ENCODE measurements at regions not wholly inside any gene's neighbourhood (a gene's known extent, or its start where the extent isn't known, plus 50 kb on each side); places are given as distances from the start of the nearest gene placed in this dataset.

GRCh38 chr4:85419103-85419502 lies 55.8 kb upstream of the ARHGAP24 start:
- WGBS, 2 donors (ENCODE audit: extremely low coverage in 2 of 2, insufficient read length in 2 of 2, insufficient replicate concordance in 1 of 2): 100% methylated on average over 1 of the region's 2 CpGs
- Histone ChIP-seq H3K4me2 (ENCODE audit: insufficient read depth, low read length, poor library complexity, severe bottlenecking) (no peak overlapping the region), H3K4me3 (ENCODE audit: low read length in 2 of 2) (no peak overlapping the region), H3K14ac (ENCODE audit: low read length) (no peak overlapping the region), H3K36me3 (replicated peaks in 1 of 2; ENCODE audit: control insufficient read depth in 2 of 2, insufficient read depth in 2 of 2, low read length in 2 of 2) (no peaks in the 10 kb centered on the region), H3K27me3 (ENCODE audit: control insufficient read depth in 3 of 3, insufficient read depth in 3 of 3, low read depth in 1 of 3, low read length in 3 of 3) (no peaks in the 10 kb centered on the region), H3K9ac (ENCODE audit: low read depth, low read length, poor library complexity) (no peak overlapping the region), H3K4ac (ENCODE audit: low read length) (no peak overlapping the region), H3K9me3 (replicated peaks in 1 of 2; ENCODE audit: control insufficient read depth in 2 of 2, insufficient read depth in 1 of 2, low read depth in 1 of 2, low read length in 2 of 2) (no peaks in the 10 kb centered on the region), H2AFZ (ENCODE audit: low read length) (no peak overlapping the region), H2AK5ac (ENCODE audit: low read depth, low read length) (no peak overlapping the region), H3K79me1 (ENCODE audit: low read depth, low read length) (no peaks in the 10 kb centered on the region), H2BK5ac (ENCODE audit: low read length) (no peak overlapping the region), H3K27ac (replicated peaks; ENCODE audit: low read length) (no peak overlapping the region), H2BK15ac (ENCODE audit: low read length) (no peak overlapping the region), H3K23ac (ENCODE audit: low read depth, low read length, poor library complexity) (no peak overlapping the region), H3K18ac (ENCODE audit: low read length) (no peak overlapping the region), H2BK12ac (ENCODE audit: low read length) (no peak overlapping the region), H4K91ac (ENCODE audit: low read depth, low read length, poor library complexity) (no peak overlapping the region), H2BK120ac (ENCODE audit: low read depth, low read length) (no peak overlapping the region), H3K4me1 (ENCODE audit: control insufficient read depth in 2 of 2, insufficient read depth in 1 of 2, low read depth in 1 of 2, low read length in 2 of 2) (no peaks in the 10 kb centered on the region), H4K8ac (ENCODE audit: low read depth, low read length) (no peak overlapping the region)
- DNase-seq (ENCODE audit: low spot score): no peak

GRCh38 chr4:85420831-85421230 lies 54.1 kb upstream of the ARHGAP24 start:
- H3K23ac ChIP-seq (ENCODE audit: low read depth, low read length, poor library complexity): no peak overlapping the region
- H3K4me1 ChIP-seq (ENCODE audit: control insufficient read depth in 2 of 2, insufficient read depth in 1 of 2, low read depth in 1 of 2, low read length in 2 of 2): no peaks in the 10 kb centered on the region
- no peak overlapping the region for H3K9ac ChIP-seq (ENCODE audit: low read depth, low read length, poor library complexity)
- H4K91ac ChIP-seq (ENCODE audit: low read depth, low read length, poor library complexity): no peak overlapping the region
- H3K4ac ChIP-seq (ENCODE audit: low read length): no peak overlapping the region
- no peak overlapping the region for H3K27ac ChIP-seq (replicated peaks; ENCODE audit: low read length)
- H2BK15ac ChIP-seq (ENCODE audit: low read length): no peak overlapping the region
- no peaks in the 10 kb centered on the region for H3K36me3 ChIP-seq (replicated peaks in 1 of 2; ENCODE audit: control insufficient read depth in 2 of 2, insufficient read depth in 2 of 2, low read length in 2 of 2)
- WGBS, 2 donors (ENCODE audit: extremely low coverage in 2 of 2, insufficient read length in 2 of 2, insufficient replicate concordance in 1 of 2): no CpG with 5 or more reads among the region's 6 CpGs
- no peak overlapping the region for H2AK5ac ChIP-seq (ENCODE audit: low read depth, low read length)
- no peak overlapping the region for H3K14ac ChIP-seq (ENCODE audit: low read length)
- no peak overlapping the region for H3K18ac ChIP-seq (ENCODE audit: low read length)
- no peak for DNase-seq (ENCODE audit: low spot score)
- no peak overlapping the region for H2BK5ac ChIP-seq (ENCODE audit: low read length)
- no peaks in the 10 kb centered on the region for H3K9me3 ChIP-seq (replicated peaks in 1 of 2; ENCODE audit: control insufficient read depth in 2 of 2, insufficient read depth in 1 of 2, low read depth in 1 of 2, low read length in 2 of 2)
- H4K8ac ChIP-seq (ENCODE audit: low read depth, low read length): no peak overlapping the region
- no peak overlapping the region for H2BK120ac ChIP-seq (ENCODE audit: low read depth, low read length)
- H2BK12ac ChIP-seq (ENCODE audit: low read length): no peak overlapping the region
- no peak overlapping the region for H3K4me3 ChIP-seq (ENCODE audit: low read length in 2 of 2)
- H3K4me2 ChIP-seq (ENCODE audit: insufficient read depth, low read length, poor library complexity, severe bottlenecking): no peak overlapping the region
- H3K79me1 ChIP-seq (ENCODE audit: low read depth, low read length): no peaks in the 10 kb centered on the region
- no peaks in the 10 kb centered on the region for H3K27me3 ChIP-seq (ENCODE audit: control insufficient read depth in 3 of 3, insufficient read depth in 3 of 3, low read depth in 1 of 3, low read length in 3 of 3)
- H2AFZ ChIP-seq (ENCODE audit: low read length): no peak overlapping the region

DNA sequence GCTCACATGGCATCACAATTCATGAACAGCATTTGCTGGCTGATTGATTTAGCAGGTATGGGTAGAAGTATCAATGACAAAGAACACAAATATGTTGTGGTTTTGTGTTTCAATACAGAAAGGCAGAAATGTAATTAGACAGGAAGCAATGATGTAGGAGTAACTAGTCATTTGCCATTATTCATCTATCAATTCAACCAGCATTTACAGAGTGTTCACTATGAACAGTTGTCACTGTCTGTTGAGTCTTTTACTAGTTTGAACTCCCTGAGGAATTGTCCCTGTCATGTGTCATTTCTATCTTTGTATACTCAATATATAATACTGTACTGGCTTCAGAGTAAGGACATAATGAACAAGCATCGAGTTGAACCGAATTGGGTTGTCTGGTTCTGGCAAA lies 51.5 kb upstream of the ARHGAP24 start:
- Histone ChIP-seq H3K4me3 (ENCODE audit: low read length in 2 of 2) (no peak overlapping the region), H2BK120ac (ENCODE audit: low read depth, low read length) (no peak overlapping the region), H2BK12ac (ENCODE audit: low read length) (no peak overlapping the region), H3K36me3 (replicated peaks in 1 of 2; ENCODE audit: control insufficient read depth in 2 of 2, insufficient read depth in 2 of 2, low read length in 2 of 2) (no peaks in the 10 kb centered on the region), H3K9me3 (replicated peaks in 1 of 2; ENCODE audit: control insufficient read depth in 2 of 2, insufficient read depth in 1 of 2, low read depth in 1 of 2, low read length in 2 of 2) (no peaks in the 10 kb centered on the region), H4K8ac (ENCODE audit: low read depth, low read length) (no peak overlapping the region), H3K4me1 (ENCODE audit: control insufficient read depth in 2 of 2, insufficient read depth in 1 of 2, low read depth in 1 of 2, low read length in 2 of 2) (peaks cover 0 to 4% of the 10 kb centered on the region in 2 donors), H2BK5ac (ENCODE audit: low read length) (no peak overlapping the region), H3K4me2 (ENCODE audit: insufficient read depth, low read length, poor library complexity, severe bottlenecking) (no peak overlapping the region), H3K18ac (ENCODE audit: low read length) (no peak overlapping the region), H2AK5ac (ENCODE audit: low read depth, low read length) (no peak overlapping the region), H4K91ac (ENCODE audit: low read depth, low read length, poor library complexity) (no peak overlapping the region), H3K79me1 (ENCODE audit: low read depth, low read length) (no peaks in the 10 kb centered on the region), H3K27ac (replicated peaks; ENCODE audit: low read length) (no peak overlapping the region), H3K9ac (ENCODE audit: low read depth, low read length, poor library complexity) (no peak overlapping the region), H3K14ac (ENCODE audit: low read length) (no peak overlapping the region), H2AFZ (ENCODE audit: low read length) (no peak overlapping the region), H3K4ac (ENCODE audit: low read length) (no peak overlapping the region), H2BK15ac (ENCODE audit: low read length) (no peak overlapping the region), H3K27me3 (ENCODE audit: control insufficient read depth in 3 of 3, insufficient read depth in 3 of 3, low read depth in 1 of 3, low read length in 3 of 3) (peaks cover 0 to 2% (median 0%) of the 10 kb centered on the region in 3 experiments), H3K23ac (ENCODE audit: low read depth, low read length, poor library complexity) (no peak overlapping the region)
- WGBS, 2 donors (ENCODE audit: extremely low coverage in 2 of 2, insufficient read length in 2 of 2, insufficient replicate concordance in 1 of 2): no CpG with 5 or more reads among the region's 2 CpGs
- DNase-seq (ENCODE audit: low spot score): no peak
